WTC11 (cell line): ENCODE measurements at regions not wholly inside any gene's neighbourhood (a gene's known extent, or its start where the extent isn't known, plus 50 kb on each side); places are given as distances from the start of the nearest gene placed in this dataset.

Experiments
- ATAC-seq: fragments of 200-7000 bp; cut with Tn5 transposase; 2 replicates; pipeline ENCODE4 v1.10.0; 2021; ENCODE audit warnings: mild to moderate bottlenecking, moderate library complexity
- CTCF ChIA-PET: fragments of 300-600 bp; sonication (Branson Sonifier 250); formaldehyde crosslinking; loops from one replicate; lab custom pipeline; 2021; ENCODE audit warnings: antibody characterized with exemption; lab: Charles Lee
- POLR2A ChIA-PET: fragments of 350-600 bp; sonication (Branson Sonifier 250); formaldehyde crosslinking; loops from one replicate; lab custom pipeline; 2021; ENCODE audit warnings: antibody characterized with exemption; lab: Charles Lee
- DNase-seq: peaks from one replicate; pipeline ENCODE4 v3.0.0; 2021; ENCODE audit warnings: low spot score
- H3K27ac Mint-ChIP-seq: 2 replicates; pipeline ENCODE4 v1.8.0; 2021; ENCODE audit warnings: mixed read lengths
- H3K27me3 Mint-ChIP-seq: 2 replicates; pipeline ENCODE4 v1.8.0; 2021; ENCODE audit warnings: low read depth, mild to moderate bottlenecking, moderate library complexity, mixed read lengths
- H3K36me3 Mint-ChIP-seq: 2 replicates; pipeline ENCODE4 v1.8.0; 2021; ENCODE audit warnings: mixed read lengths
- H3K4me1 Mint-ChIP-seq: 2 replicates; pipeline ENCODE4 v1.8.0; 2022; ENCODE audit warnings: mixed read lengths
- H3K4me3 Mint-ChIP-seq: 2 replicates; pipeline ENCODE4 v1.8.0; 2021; ENCODE audit warnings: mild to moderate bottlenecking, moderate library complexity, mixed read lengths
- H3K9me3 Mint-ChIP-seq: 2 replicates; pipeline ENCODE4 v1.8.0; 2021; ENCODE audit warnings: mixed read lengths
- CREB1 ChIP-seq: sonication (generic); formaldehyde crosslinking; IDR thresholded peaks from 2 replicates; pipeline ENCODE4 v1.8.0; 2023; ENCODE audit warnings: mild to moderate bottlenecking, missing genetic modification reagents
- CREM ChIP-seq: sonication (generic); formaldehyde crosslinking; IDR thresholded peaks from 2 replicates; pipeline ENCODE4 v1.8.1; 2022; ENCODE audit warnings: mild to moderate bottlenecking, missing genetic modification reagents, moderate library complexity
- ESRRA ChIP-seq: sonication (generic); formaldehyde crosslinking; IDR thresholded peaks from 2 replicates; pipeline ENCODE4 v1.8.1; 2022; ENCODE audit warnings: mild to moderate bottlenecking, missing genetic modification reagents, borderline replicate concordance
- GABPB1 ChIP-seq: sonication (generic); formaldehyde crosslinking; IDR thresholded peaks from 2 replicates; pipeline ENCODE4 v1.8.1; 2023; ENCODE audit warnings: mild to moderate bottlenecking, missing genetic modification reagents
- GRHL2 ChIP-seq: fragments of 250-450 bp; sonication (Bioruptor Pico); IDR thresholded peaks from 2 replicates; pipeline ENCODE4 v1.8.0; 2022; ENCODE audit warnings: mild to moderate bottlenecking, moderate library complexity; ENCODE audit not compliant: insufficient replicate concordance, severe bottlenecking
- GTF2I ChIP-seq: fragments of 250-450 bp; sonication (Bioruptor Pico); conservative IDR thresholded peaks from 2 replicates; pipeline ENCODE4 v1.4.0; 2021; ENCODE audit warnings: mild to moderate bottlenecking
- JAZF1 ChIP-seq: fragments of 250-450 bp; sonication (Bioruptor Pico); IDR thresholded peaks from 2 replicates; pipeline ENCODE4 v1.9.0; 2021; ENCODE audit warnings: moderate library complexity, mild to moderate bottlenecking, inconsistent platforms
- NR2C2 ChIP-seq: sonication (generic); formaldehyde crosslinking; IDR thresholded peaks from 2 replicates; pipeline ENCODE4 v1.8.0; 2022; ENCODE audit warnings: mild to moderate bottlenecking, missing genetic modification reagents
- NR3C1 ChIP-seq: sonication (generic); formaldehyde crosslinking; conservative IDR thresholded peaks from 2 replicates; pipeline ENCODE4 v1.8.1; 2023; ENCODE audit warnings: low read depth, mild to moderate bottlenecking, missing genetic modification reagents
- OVOL2 ChIP-seq: fragments of 250-450 bp; sonication (Bioruptor Pico); IDR thresholded peaks from 2 replicates; pipeline ENCODE4 v1.9.0; 2021; ENCODE audit warnings: mild to moderate bottlenecking, borderline replicate concordance
- RELA ChIP-seq: sonication (generic); formaldehyde crosslinking; IDR thresholded peaks from 2 replicates; pipeline ENCODE4 v1.8.1; 2022; ENCODE audit warnings: missing genetic modification reagents, mild to moderate bottlenecking, borderline replicate concordance
- RORB ChIP-seq: fragments of 250-450 bp; sonication (Bioruptor Pico); IDR thresholded peaks from 2 replicates; pipeline ENCODE4 v1.9.0; 2021; ENCODE audit warnings: mild to moderate bottlenecking
- TCF7 ChIP-seq: sonication (generic); formaldehyde crosslinking; IDR thresholded peaks from 2 replicates; pipeline ENCODE4 v1.8.0; 2022; ENCODE audit warnings: mild to moderate bottlenecking, low read depth, missing genetic modification reagents, moderate library complexity
- ZNF138 ChIP-seq: sonication (generic); formaldehyde crosslinking; conservative IDR thresholded peaks from 2 replicates; pipeline ENCODE4 v1.8.1; 2022; ENCODE audit warnings: mild to moderate bottlenecking, moderate library complexity, missing genetic modification reagents
- ZNF232 ChIP-seq: sonication (generic); formaldehyde crosslinking; IDR thresholded peaks from 2 replicates; pipeline ENCODE4 v1.8.0; 2022; ENCODE audit warnings: mild to moderate bottlenecking, missing genetic modification reagents
- ZNF396 ChIP-seq: fragments of 250-450 bp; sonication (Bioruptor Pico); IDR thresholded peaks from 2 replicates; pipeline ENCODE4 v1.8.0; 2021; ENCODE audit warnings: mild to moderate bottlenecking, moderate library complexity, borderline replicate concordance
- TF ChIP-seq, protein P1 (sequence below): sonication (generic); formaldehyde crosslinking; IDR thresholded peaks from 2 replicates; pipeline ENCODE4 v1.8.0; 2022; ENCODE audit warnings: mild to moderate bottlenecking, missing genetic modification reagents
- TF ChIP-seq, protein P2 (sequence below): sonication (generic); formaldehyde crosslinking; conservative IDR thresholded peaks from 2 replicates; pipeline ENCODE4 v1.8.1; 2022; ENCODE audit warnings: mild to moderate bottlenecking, missing genetic modification reagents
- TF ChIP-seq, protein P3 (sequence below): sonication (generic); formaldehyde crosslinking; IDR thresholded peaks from 2 replicates; pipeline ENCODE4 v1.8.1; 2023; ENCODE audit warnings: mild to moderate bottlenecking, missing genetic modification reagents
- TF ChIP-seq, protein P4 (sequence below): sonication (generic); formaldehyde crosslinking; IDR thresholded peaks from 2 replicates; pipeline ENCODE4 v1.8.1; 2023; ENCODE audit warnings: mild to moderate bottlenecking, missing genetic modification reagents, moderate library complexity
- TF ChIP-seq, protein P5 (sequence below): fragments of 200-600 bp; IDR thresholded peaks from 2 replicates; pipeline ENCODE4 v1.8.0; 2022; ENCODE audit warnings: antibody characterized with exemption
- TF ChIP-seq, protein P6 (sequence below): sonication (generic); formaldehyde crosslinking; IDR thresholded peaks from 2 replicates; pipeline ENCODE4 v1.8.1; 2023; ENCODE audit warnings: mild to moderate bottlenecking, missing genetic modification reagents, borderline replicate concordance
- TF ChIP-seq, protein P7 (sequence below): fragments of 250-450 bp; sonication (Bioruptor Pico); IDR thresholded peaks from 2 replicates; pipeline ENCODE4 v2.1.2; 2022; ENCODE audit warnings: mild to moderate bottlenecking, moderate library complexity

DNA sequence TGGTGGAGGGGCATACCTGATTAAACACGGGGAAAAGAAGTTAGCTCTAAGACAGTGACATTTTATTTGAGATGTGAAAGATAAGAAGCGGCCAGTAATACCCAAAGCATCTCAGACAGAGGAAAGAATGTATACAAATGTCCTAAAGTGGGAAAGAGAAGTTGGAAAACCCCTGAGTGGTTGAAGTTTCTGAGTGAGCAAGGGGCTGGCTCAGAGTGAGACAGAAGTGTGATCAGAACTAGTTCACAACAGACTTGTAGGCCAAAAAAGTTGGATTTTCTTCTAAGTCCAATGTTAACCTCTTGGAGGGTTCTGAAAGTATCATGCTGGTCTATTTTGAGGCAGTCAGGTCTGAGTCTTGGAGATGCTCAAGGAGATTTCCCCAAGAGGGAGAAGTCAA lies 608.7 kb downstream of the SOX6 start (continued):
- TF ChIP-seq, protein P1, sequence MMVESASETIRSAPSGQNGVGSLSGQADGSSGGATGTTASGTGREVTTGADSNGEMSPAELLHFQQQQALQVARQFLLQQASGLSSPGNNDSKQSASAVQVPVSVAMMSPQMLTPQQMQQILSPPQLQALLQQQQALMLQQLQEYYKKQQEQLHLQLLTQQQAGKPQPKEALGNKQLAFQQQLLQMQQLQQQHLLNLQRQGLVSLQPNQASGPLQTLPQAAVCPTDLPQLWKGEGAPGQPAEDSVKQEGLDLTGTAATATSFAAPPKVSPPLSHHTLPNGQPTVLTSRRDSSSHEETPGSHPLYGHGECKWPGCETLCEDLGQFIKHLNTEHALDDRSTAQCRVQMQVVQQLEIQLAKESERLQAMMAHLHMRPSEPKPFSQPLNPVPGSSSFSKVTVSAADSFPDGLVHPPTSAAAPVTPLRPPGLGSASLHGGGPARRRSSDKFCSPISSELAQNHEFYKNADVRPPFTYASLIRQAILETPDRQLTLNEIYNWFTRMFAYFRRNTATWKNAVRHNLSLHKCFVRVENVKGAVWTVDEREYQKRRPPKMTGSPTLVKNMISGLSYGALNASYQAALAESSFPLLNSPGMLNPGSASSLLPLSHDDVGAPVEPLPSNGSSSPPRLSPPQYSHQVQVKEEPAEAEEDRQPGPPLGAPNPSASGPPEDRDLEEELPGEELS (CRISPR knock-in tag): no peak
- TF ChIP-seq GRHL2 (no peak), CREB1 (CRISPR knock-in tag) (no peak), OVOL2 (CRISPR knock-in tag) (no peak), RORB (CRISPR knock-in tag) (no peak), GABPB1 (no peak), TCF7 (CRISPR knock-in tag) (no peak), ZNF138 (no peak)
- TF ChIP-seq, protein P2, sequence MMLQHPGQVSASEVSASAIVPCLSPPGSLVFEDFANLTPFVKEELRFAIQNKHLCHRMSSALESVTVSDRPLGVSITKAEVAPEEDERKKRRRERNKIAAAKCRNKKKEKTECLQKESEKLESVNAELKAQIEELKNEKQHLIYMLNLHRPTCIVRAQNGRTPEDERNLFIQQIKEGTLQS (CRISPR knock-in tag): no peak

DNA sequence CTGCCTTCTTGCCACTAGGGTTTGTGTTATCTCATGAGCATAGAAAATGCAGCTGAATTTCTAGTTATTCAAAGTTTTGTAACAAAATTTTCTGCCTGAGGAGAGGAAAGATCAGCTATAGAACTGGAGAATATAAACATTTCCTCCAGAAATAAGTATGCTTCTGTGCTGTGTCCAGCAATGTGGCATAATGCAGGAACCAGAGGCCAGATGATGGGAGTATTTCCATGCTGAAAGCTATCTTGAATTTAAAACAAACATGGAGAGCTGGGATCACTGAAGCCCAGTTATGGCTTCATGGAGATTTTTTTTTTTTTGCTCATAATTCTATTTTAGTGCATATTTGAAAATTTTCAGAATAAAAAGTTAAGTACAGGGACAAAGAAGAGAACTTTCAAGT lies 608.2 kb downstream of the SOX6 start:
- peaks cover 8% of the 10 kb centered on the region for H3K9me3 Mint-ChIP-seq
- no peaks in the 10 kb centered on the region for H3K27me3 Mint-ChIP-seq
- POLR2A ChIA-PET: no interaction called here
- no peak overlapping the region for H3K27ac Mint-ChIP-seq
- H3K4me1 Mint-ChIP-seq: no peaks in the 10 kb centered on the region
- ATAC-seq (no peak), DNase-seq (no peak)
- no peak overlapping the region for H3K4me3 Mint-ChIP-seq
- CTCF ChIA-PET: interaction anchor here (1.3 kb wide), 1 partner anchor 98 kb away, joined by 4 read pairs; no protein-coding TSS in a partner anchor
- peaks cover 3% of the 10 kb centered on the region; the same call in 1 of the 2 replicates for H3K36me3 Mint-ChIP-seq
- no peak for TF ChIP-seq ZNF232 (CRISPR knock-in tag)
- TF ChIP-seq, protein P3, sequence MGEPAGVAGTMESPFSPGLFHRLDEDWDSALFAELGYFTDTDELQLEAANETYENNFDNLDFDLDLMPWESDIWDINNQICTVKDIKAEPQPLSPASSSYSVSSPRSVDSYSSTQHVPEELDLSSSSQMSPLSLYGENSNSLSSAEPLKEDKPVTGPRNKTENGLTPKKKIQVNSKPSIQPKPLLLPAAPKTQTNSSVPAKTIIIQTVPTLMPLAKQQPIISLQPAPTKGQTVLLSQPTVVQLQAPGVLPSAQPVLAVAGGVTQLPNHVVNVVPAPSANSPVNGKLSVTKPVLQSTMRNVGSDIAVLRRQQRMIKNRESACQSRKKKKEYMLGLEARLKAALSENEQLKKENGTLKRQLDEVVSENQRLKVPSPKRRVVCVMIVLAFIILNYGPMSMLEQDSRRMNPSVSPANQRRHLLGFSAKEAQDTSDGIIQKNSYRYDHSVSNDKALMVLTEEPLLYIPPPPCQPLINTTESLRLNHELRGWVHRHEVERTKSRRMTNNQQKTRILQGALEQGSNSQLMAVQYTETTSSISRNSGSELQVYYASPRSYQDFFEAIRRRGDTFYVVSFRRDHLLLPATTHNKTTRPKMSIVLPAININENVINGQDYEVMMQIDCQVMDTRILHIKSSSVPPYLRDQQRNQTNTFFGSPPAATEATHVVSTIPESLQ (CRISPR knock-in tag): no peak
- TF ChIP-seq ESRRA: no peak
- TF ChIP-seq, protein P2 (CRISPR knock-in tag): no peak
- no peak for TF ChIP-seq RORB (CRISPR knock-in tag)
- TF ChIP-seq, protein P4, sequence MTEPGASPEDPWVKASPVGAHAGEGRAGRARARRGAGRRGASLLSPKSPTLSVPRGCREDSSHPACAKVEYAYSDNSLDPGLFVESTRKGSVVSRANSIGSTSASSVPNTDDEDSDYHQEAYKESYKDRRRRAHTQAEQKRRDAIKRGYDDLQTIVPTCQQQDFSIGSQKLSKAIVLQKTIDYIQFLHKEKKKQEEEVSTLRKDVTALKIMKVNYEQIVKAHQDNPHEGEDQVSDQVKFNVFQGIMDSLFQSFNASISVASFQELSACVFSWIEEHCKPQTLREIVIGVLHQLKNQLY (CRISPR knock-in tag): no peak
- no peak for TF ChIP-seq RELA
- TF ChIP-seq JAZF1: no peak
- no peak for TF ChIP-seq CREB1 (CRISPR knock-in tag)
- TF ChIP-seq GTF2I (CRISPR knock-in tag): no peak
- TF ChIP-seq, protein P5, sequence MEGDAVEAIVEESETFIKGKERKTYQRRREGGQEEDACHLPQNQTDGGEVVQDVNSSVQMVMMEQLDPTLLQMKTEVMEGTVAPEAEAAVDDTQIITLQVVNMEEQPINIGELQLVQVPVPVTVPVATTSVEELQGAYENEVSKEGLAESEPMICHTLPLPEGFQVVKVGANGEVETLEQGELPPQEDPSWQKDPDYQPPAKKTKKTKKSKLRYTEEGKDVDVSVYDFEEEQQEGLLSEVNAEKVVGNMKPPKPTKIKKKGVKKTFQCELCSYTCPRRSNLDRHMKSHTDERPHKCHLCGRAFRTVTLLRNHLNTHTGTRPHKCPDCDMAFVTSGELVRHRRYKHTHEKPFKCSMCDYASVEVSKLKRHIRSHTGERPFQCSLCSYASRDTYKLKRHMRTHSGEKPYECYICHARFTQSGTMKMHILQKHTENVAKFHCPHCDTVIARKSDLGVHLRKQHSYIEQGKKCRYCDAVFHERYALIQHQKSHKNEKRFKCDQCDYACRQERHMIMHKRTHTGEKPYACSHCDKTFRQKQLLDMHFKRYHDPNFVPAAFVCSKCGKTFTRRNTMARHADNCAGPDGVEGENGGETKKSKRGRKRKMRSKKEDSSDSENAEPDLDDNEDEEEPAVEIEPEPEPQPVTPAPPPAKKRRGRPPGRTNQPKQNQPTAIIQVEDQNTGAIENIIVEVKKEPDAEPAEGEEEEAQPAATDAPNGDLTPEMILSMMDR: no peak
- TF ChIP-seq, protein P6, sequence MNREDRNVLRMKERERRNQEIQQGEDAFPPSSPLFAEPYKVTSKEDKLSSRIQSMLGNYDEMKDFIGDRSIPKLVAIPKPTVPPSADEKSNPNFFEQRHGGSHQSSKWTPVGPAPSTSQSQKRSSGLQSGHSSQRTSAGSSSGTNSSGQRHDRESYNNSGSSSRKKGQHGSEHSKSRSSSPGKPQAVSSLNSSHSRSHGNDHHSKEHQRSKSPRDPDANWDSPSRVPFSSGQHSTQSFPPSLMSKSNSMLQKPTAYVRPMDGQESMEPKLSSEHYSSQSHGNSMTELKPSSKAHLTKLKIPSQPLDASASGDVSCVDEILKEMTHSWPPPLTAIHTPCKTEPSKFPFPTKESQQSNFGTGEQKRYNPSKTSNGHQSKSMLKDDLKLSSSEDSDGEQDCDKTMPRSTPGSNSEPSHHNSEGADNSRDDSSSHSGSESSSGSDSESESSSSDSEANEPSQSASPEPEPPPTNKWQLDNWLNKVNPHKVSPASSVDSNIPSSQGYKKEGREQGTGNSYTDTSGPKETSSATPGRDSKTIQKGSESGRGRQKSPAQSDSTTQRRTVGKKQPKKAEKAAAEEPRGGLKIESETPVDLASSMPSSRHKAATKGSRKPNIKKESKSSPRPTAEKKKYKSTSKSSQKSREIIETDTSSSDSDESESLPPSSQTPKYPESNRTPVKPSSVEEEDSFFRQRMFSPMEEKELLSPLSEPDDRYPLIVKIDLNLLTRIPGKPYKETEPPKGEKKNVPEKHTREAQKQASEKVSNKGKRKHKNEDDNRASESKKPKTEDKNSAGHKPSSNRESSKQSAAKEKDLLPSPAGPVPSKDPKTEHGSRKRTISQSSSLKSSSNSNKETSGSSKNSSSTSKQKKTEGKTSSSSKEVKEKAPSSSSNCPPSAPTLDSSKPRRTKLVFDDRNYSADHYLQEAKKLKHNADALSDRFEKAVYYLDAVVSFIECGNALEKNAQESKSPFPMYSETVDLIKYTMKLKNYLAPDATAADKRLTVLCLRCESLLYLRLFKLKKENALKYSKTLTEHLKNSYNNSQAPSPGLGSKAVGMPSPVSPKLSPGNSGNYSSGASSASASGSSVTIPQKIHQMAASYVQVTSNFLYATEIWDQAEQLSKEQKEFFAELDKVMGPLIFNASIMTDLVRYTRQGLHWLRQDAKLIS (CRISPR knock-in tag): no peak
- TF ChIP-seq NR2C2: no peak
- TF ChIP-seq CREM (CRISPR knock-in tag): no peak
- TF ChIP-seq ZNF396 (CRISPR knock-in tag): no peak
- TF ChIP-seq, protein P7, sequence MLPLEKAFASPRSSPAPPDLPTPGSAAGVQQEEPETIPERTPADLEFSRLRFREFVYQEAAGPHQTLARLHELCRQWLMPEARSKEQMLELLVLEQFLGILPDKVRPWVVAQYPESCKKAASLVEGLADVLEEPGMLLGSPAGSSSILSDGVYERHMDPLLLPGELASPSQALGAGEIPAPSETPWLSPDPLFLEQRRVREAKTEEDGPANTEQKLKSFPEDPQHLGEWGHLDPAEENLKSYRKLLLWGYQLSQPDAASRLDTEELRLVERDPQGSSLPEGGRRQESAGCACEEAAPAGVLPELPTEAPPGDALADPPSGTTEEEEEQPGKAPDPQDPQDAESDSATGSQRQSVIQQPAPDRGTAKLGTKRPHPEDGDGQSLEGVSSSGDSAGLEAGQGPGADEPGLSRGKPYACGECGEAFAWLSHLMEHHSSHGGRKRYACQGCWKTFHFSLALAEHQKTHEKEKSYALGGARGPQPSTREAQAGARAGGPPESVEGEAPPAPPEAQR (CRISPR knock-in tag): no peak
- TF ChIP-seq NR3C1 (CRISPR knock-in tag): no peak
